Heart left ventricle (tissue), 16 donors: ENCODE measurements at regions not wholly inside any gene's neighbourhood (a gene's known extent, or its start where the extent isn't known, plus 50 kb on each side); places are given as distances from the start of the nearest gene placed in this dataset.

Experiments
- ATAC-seq, 4 donors: fragments of 200-7000 bp; cut with Tn5 transposase; one replicate each; pipeline ENCODE4 v1.9.1; 2020 to 2022; ENCODE audit warnings: moderate library complexity in 4 of 4, mild to moderate bottlenecking in 3 of 4, moderate number of reproducible peaks in 1 of 4
- DNase-seq, 5 donors: peaks; one replicate each; pipeline ENCODE4 v3.0.0-alpha.2; 2020
- H3K27ac ChIP-seq, 12 donors: fragments of 200-600 bp; sonication (generic) in 4 of 12; one replicate each; pipeline versions ENCODE4 v1.5.0 to v1.8.0; 2016 to 2022; ENCODE audit warnings: mild to moderate bottlenecking in 2 of 12
- H3K27me3 ChIP-seq, 9 donors: fragments of 200-600 bp; sonication (generic) in 2 of 9; one replicate each; pipeline versions ENCODE4 v1.5.1 to v1.8.0; 2016 to 2022; ENCODE audit warnings: mild to moderate bottlenecking in 3 of 9
- H3K36me3 ChIP-seq, 9 donors: fragments of 200-600 bp; sonication (generic) in 2 of 9; one replicate each; pipeline versions ENCODE4 v1.5.0 to v1.8.0; 2018 to 2022; ENCODE audit warnings: mild to moderate bottlenecking in 2 of 9
- H3K4me1 ChIP-seq, 12 donors: fragments of 200-600 bp; sonication (generic) in 4 of 12; one replicate each; pipeline versions ENCODE4 v1.5.0 to v1.8.0; 2016 to 2022; ENCODE audit warnings: mild to moderate bottlenecking in 3 of 12
- H3K4me3 ChIP-seq, 12 donors: fragments of 200-600 bp; sonication (generic) in 4 of 12; one replicate each; pipeline versions ENCODE4 v1.5.0 to v1.8.0; 2017 to 2022; ENCODE audit warnings: mild to moderate bottlenecking in 9 of 12, moderate library complexity in 4 of 12
- H3K9me3 ChIP-seq, 12 donors: fragments of 200-600 bp; sonication (generic) in 4 of 12; one replicate each; pipeline versions ENCODE4 v1.5.0 to v1.8.0; 2016 to 2022; ENCODE audit warnings: mild to moderate bottlenecking in 1 of 12
- CTCF ChIP-seq, 12 donors: fragments of 200-600 bp; sonication (generic) in 4 of 12; IDR thresholded peaks; one replicate each; pipeline versions ENCODE4 v1.5.0 to v1.8.0; 2018 to 2022; ENCODE audit warnings: antibody characterized with exemption in 12 of 12, mild to moderate bottlenecking in 5 of 12
- POLR2A ChIP-seq, 2 donors: fragments of 450-650 bp; IDR thresholded peaks; one replicate each; pipeline ENCODE4 v1.6.1; 2017; ENCODE audit warnings: antibody characterized with exemption in 2 of 2, mild to moderate bottlenecking in 2 of 2, moderate library complexity in 2 of 2
- WGBS, 4 donors: extraction: QIAGEN DNeasy Blood & Tissue Kit in 2 of 4; methylation state at CpG; one replicate each; pipeline versions ENCODE4 v1.1.5 to v1.1.7; 2013 to 2018; 5-methylcytosine and 5-hydroxymethylcytosine counted together
- intact Hi-C, 10 donors: fragments of 100-400 bp; cut with DNase I; formaldehyde crosslinking; loops; one replicate each; pipeline versions ENCODE4 v1.11.1 to v1.14.2; 2022
- donor health status: ischemic (EF 13 %, LVEDD 7.1; RV severe dilation, severe dysfunction).
- donor health status: healthy with polysubstance abuse.
- donor health status: DM: no; HTN: yes; CAD: no.
- donor health status: DM: no; HTN: no; CAD: no.
- donor health status: ischemic (EF 25% LVEDD 6.9; RV normal size, moderate dysfunction).
- donor health status: ischemic (EF 25% LVEDD 5.7; RV mildly dilated, moderate dysfunction).
- donor health status: healthy.
- donor health status: DM: yes; HTN: yes; CAD: no.
- donor health status: ischemic (EF 35%, LVEDD 5.7; RV mildly dilated, moderate dysfunction).
- donor health status: nonischemic (EF 11% LVEDD 7.7; RV severe dilation, severe dysfunction).
- donor health status: DM: yes; HTN: yes; CAD: no.
- donor health status: PGD.
- donor health status: ischemic (EF 29% LVEDD 5.4; RV normal size, mild dysfunction).
- donor health status: nonischemic (EF 23%, LVEDD 6.1; RV moderate dilation, normal function).

DNA sequence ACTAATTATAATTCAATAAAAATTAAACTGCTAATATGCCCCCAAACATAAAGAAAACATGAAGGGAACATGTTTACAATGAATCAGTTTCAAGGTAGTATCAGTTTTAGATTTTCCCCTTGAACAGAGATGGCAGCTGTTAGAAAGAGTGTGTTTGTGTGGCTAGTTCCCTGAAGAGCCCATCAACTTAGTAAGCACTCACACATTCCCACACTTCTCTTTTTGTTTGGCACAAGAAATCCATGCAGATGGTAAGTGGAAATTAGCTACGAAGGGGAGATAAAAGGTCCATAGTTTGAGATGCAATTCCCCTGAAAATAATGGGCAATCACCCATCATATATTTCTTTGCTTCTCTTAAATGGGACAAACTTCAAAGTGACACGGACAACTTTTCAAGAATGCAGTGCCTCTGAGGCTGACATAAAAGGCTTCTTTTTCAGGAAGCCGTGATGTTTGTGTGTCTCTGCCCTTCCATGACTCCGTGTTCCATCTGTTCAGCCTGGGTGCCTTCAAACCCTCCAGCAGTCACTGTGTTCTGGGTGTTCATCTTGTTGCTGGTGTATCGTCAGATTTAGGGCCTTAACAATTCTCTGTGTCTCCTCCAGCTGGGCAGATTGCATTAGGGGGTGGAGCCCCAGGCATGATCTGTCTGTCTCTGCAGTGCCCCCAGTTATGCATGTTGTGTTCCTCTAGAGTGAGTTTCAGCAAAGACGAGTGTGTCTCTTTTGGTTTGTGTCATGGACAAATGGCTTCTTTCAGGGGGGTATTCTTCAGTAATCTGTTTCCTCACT lies 259.5 kb upstream of the NPY start:
- DNase-seq (no peak), ATAC-seq (no peak)
- Histone ChIP-seq H3K4me3 (no peak overlapping the region), H3K36me3 (no peaks in the 10 kb centered on the region), H3K4me1 (no peaks in the 10 kb centered on the region), H3K27me3 (no peaks in the 10 kb centered on the region), H3K27ac (no peak overlapping the region), H3K9me3 (no peaks in the 10 kb centered on the region)
- TF ChIP-seq CTCF (IDR thresholded peaks at IDR 0.05), result no peak
- TF ChIP-seq POLR2A (IDR thresholded peaks at IDR 0.05), result no peak
- intact Hi-C loops, result no loop called here
- WGBS, 4 donors, result 56 to 64% (median 60%) methylated on average over 6 of the region's 6 CpGs

GRCh38 chr7:24025094-24025493 lies 258.9 kb upstream of the NPY start:
- intact Hi-C loops, result no loop called here
- ATAC-seq, result no peak
- no peaks in the 10 kb centered on the region for H3K9me3 ChIP-seq

DNA sequence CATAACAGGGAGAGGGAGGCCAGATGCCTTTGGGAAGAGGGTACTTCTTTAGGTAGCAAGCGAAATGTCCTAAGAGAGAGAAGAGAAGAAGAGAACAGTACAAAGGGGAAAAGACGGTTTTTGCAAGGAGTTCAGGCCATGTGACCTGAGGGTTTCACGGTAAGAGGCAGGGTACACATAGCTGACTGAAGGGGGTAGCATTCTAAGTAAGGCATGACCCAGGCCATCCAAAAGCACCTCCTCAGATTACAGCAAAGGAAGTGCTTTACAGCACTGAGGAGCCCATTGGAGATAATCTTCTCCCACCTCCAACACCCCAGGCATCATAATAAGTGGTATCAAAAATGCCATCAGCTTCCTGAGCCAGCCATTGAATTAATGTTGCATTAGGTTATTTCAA lies 258.2 kb upstream of the NPY start:
- H3K4me1 ChIP-seq, result no peaks in the 10 kb centered on the region
- TF ChIP-seq POLR2A (IDR thresholded peaks at IDR 0.05) (no peak), CTCF (IDR thresholded peaks at IDR 0.05) (no peak)
- no peak overlapping the region for H3K4me3 ChIP-seq
- ATAC-seq (no peak), DNase-seq (no peak)
- no peaks in the 10 kb centered on the region for H3K27me3 ChIP-seq
- WGBS, 4 donors, result 73 to 86% (median 79%) methylated on average over 3 of the region's 3 CpGs
- H3K9me3 ChIP-seq, result no peaks in the 10 kb centered on the region
- intact Hi-C loops, result no loop called here
- H3K27ac ChIP-seq, result no peak overlapping the region
- no peaks in the 10 kb centered on the region for H3K36me3 ChIP-seq

More at GRCh38 chr7:24025094-24025493, 258.9 kb upstream of the NPY start:
- no peaks in the 10 kb centered on the region for H3K36me3 ChIP-seq
- H3K27ac ChIP-seq, result no peak overlapping the region
- TF ChIP-seq POLR2A (IDR thresholded peaks at IDR 0.05) (no peak), CTCF (IDR thresholded peaks at IDR 0.05) (no peak)
- H3K4me3 ChIP-seq, result no peak overlapping the region
- WGBS, 4 donors, result 25 to 49% (median 34%) methylated on average over 2 of the region's 2 CpGs
- no peaks in the 10 kb centered on the region for H3K27me3 ChIP-seq
- H3K4me1 ChIP-seq, result no peaks in the 10 kb centered on the region
- no peak for DNase-seq

GRCh38 chr7:24026351-24026750 lies 257.6 kb upstream of the NPY start:
- intact Hi-C loops, result no loop called here
- Histone ChIP-seq H3K27ac (no peak overlapping the region), H3K9me3 (no peaks in the 10 kb centered on the region), H3K4me3 (no peak overlapping the region), H3K27me3 (no peaks in the 10 kb centered on the region), H3K4me1 (no peaks in the 10 kb centered on the region), H3K36me3 (no peaks in the 10 kb centered on the region)
- TF ChIP-seq CTCF (IDR thresholded peaks at IDR 0.05), result no peak
- no peak for TF ChIP-seq POLR2A (IDR thresholded peaks at IDR 0.05)
- DNase-seq (no peak), ATAC-seq (no peak)
